H1 (cell line): ENCODE measurements at regions not wholly inside any gene's neighbourhood (a gene's known extent, or its start where the extent isn't known, plus 50 kb on each side); places are given as distances from the start of the nearest gene placed in this dataset.
"Not testable (repeated sequence)": the region's sequence is repeated elsewhere in the genome, so short reads cannot be mapped to it uniquely, and the experiment has no call there.

Experiments
- CTCF ChIA-PET: fragments of 300-600 bp; sonication (Branson Sonifier 250); formaldehyde crosslinking; loops from one replicate; lab custom pipeline; 2021; ENCODE audit not compliant: partially characterized antibody; lab: Charles Lee
- POLR2A ChIA-PET: fragments of 300-600 bp; sonication (Branson Sonifier 250); formaldehyde crosslinking; loops from one replicate; lab custom pipeline; 2021; ENCODE audit warnings: inconsistent platforms; ENCODE audit not compliant: partially characterized antibody; lab: Charles Lee
- DNase-seq, 2 experiments: peaks; one replicate each; pipeline versions ENCODE4 v3.0.0 to v3.0.0-alpha.2; 2010 to 2022; ENCODE audit warnings: low spot score in 2 of 2, low read depth in 1 of 2, mixed read lengths in 1 of 2
- FAIRE-seq: peaks from 2 replicates; lab custom pipeline; 2011; peaks lifted over from hg19 to GRCh38; lab: Jason Lieb, UNC
- H2AFZ ChIP-seq: 2 replicates; pipeline ENCODE4 v1.8.1; 2012; ENCODE audit warnings: low read length, inconsistent platforms
- H2AK5ac ChIP-seq: 2 replicates; pipeline ENCODE4 v1.6.1; 2013; ENCODE audit warnings: low read depth, low read length
- H2BK120ac ChIP-seq: replicated peaks from 2 replicates; pipeline ENCODE3; 2013; ENCODE audit warnings: low read depth, low read length, inconsistent platforms
- H2BK12ac ChIP-seq: 2 replicates; pipeline ENCODE4 v1.6.1; 2013; ENCODE audit warnings: low read depth, low read length
- H2BK15ac ChIP-seq: 2 replicates; pipeline ENCODE4 v1.6.1; 2013; ENCODE audit warnings: low read length
- H2BK20ac ChIP-seq: 2 replicates; pipeline ENCODE4 v1.6.1; 2013; ENCODE audit warnings: low read length
- H2BK5ac ChIP-seq: 2 replicates; pipeline ENCODE4 v1.6.1; 2013; ENCODE audit warnings: low read depth, low read length
- H3K14ac ChIP-seq: 2 replicates; pipeline ENCODE4 v1.6.1; 2013; ENCODE audit warnings: inconsistent platforms; ENCODE audit not compliant: insufficient read length
- H3K18ac ChIP-seq: 2 replicates; pipeline ENCODE4 v1.6.1; 2013; ENCODE audit warnings: low read length; ENCODE audit errors: extremely low read depth
- H3K23ac ChIP-seq: 2 replicates; pipeline ENCODE4 v1.6.1; 2013; ENCODE audit warnings: inconsistent platforms; ENCODE audit not compliant: insufficient read length
- H3K23me2 ChIP-seq: 2 replicates; pipeline ENCODE4 v1.6.1; 2013; ENCODE audit warnings: low read depth, low read length
- H3K27ac ChIP-seq: 2 replicates; pipeline ENCODE4 v1.6.1; 2011; ENCODE audit warnings: low read depth, low read length, inconsistent platforms
- H3K27me3 ChIP-seq, 4 experiments: replicated peaks in 1 of 4; 1 replicate in 1 of 4; 2 replicates in 3 of 4; pipeline versions ENCODE4 v1.6.1 to v1.8.1; 2011 to 2013; ENCODE audit warnings: low read length in 3 of 4, mild to moderate bottlenecking in 3 of 4, inconsistent platforms in 2 of 4, mixed read lengths in 2 of 4, moderate library complexity in 1 of 4; ENCODE audit not compliant: control insufficient read depth in 3 of 4, insufficient read depth in 3 of 4; ENCODE audit errors: extremely low read depth in 1 of 4
- H3K36me3 ChIP-seq, 4 experiments: 2 replicates each; pipeline versions ENCODE4 v1.6.1 to v1.8.1; 2011 to 2013; ENCODE audit warnings: mild to moderate bottlenecking in 4 of 4, low read length in 3 of 4, moderate library complexity in 2 of 4, control low read depth in 1 of 4, inconsistent platforms in 1 of 4; ENCODE audit not compliant: insufficient read depth in 4 of 4, control insufficient read depth in 2 of 4
- H3K4ac ChIP-seq: replicated peaks from 2 replicates; pipeline ENCODE3; 2013; ENCODE audit warnings: low read length, low read depth, mixed read lengths, inconsistent platforms; ENCODE audit not compliant: insufficient read length
- H3K4me1 ChIP-seq, 4 experiments: replicated peaks in 1 of 4; 1 replicate in 1 of 4; 2 replicates in 3 of 4; pipeline versions ENCODE4 v1.6.1 to v1.8.1; 2011 to 2013; ENCODE audit warnings: low read length in 3 of 4, inconsistent platforms in 2 of 4, mixed read lengths in 1 of 4; ENCODE audit not compliant: insufficient read depth in 4 of 4, control insufficient read depth in 3 of 4
- H3K4me2 ChIP-seq, 2 experiments: 2 replicates each; pipeline versions ENCODE4 v1.6.1 to v1.8.1; 2011 to 2013; ENCODE audit warnings: low read depth in 2 of 2, low read length in 2 of 2, control low read depth in 1 of 2, inconsistent platforms in 1 of 2, mild to moderate bottlenecking in 1 of 2; ENCODE audit not compliant: insufficient read depth in 1 of 2
- H3K4me3 ChIP-seq, 4 experiments: fragments of 200-600, 300-600 bp in 1 of 4; sonication (generic), shearing (Covaris generic), sonication (Bioruptor Twin) in 1 of 4; 2 replicates each; pipeline versions ENCODE4 v1.5.1 to v1.8.1; 2011 to 2016; ENCODE audit warnings: low read length in 4 of 4, low read depth in 3 of 4, control low read depth in 2 of 4, inconsistent platforms in 2 of 4, mild to moderate bottlenecking in 2 of 4, mixed read lengths in 1 of 4, moderate library complexity in 1 of 4; ENCODE audit not compliant: insufficient read depth in 2 of 4; ENCODE audit errors: extremely low read depth in 1 of 4
- H3K56ac ChIP-seq: replicated peaks from 2 replicates; pipeline ENCODE3; 2013; ENCODE audit warnings: low read depth, mild to moderate bottlenecking, mixed read lengths, low read length, inconsistent platforms; ENCODE audit not compliant: insufficient read length
- H3K79me1 ChIP-seq: 2 replicates; pipeline ENCODE4 v1.6.1; 2013; ENCODE audit warnings: low read depth, low read length, control low read depth
- H3K79me2 ChIP-seq, 2 experiments: 2 replicates each; pipeline versions ENCODE4 v1.6.1 to v1.8.1; 2012 to 2013; ENCODE audit warnings: low read length in 2 of 2, mild to moderate bottlenecking in 2 of 2, inconsistent platforms in 1 of 2; ENCODE audit not compliant: insufficient read depth in 2 of 2, control insufficient read depth in 1 of 2
- H3K9ac ChIP-seq, 4 experiments: replicated peaks in 1 of 4; 1 replicate in 1 of 4; 2 replicates in 3 of 4; pipeline versions ENCODE4 v1.6.1 to v1.8.1; 2011 to 2013; ENCODE audit warnings: low read depth in 3 of 4, low read length in 3 of 4, control low read depth in 2 of 4, mild to moderate bottlenecking in 2 of 4, moderate library complexity in 2 of 4, inconsistent platforms in 1 of 4; ENCODE audit errors: extremely low read depth in 1 of 4
- H3K9me3 ChIP-seq, 2 experiments: 2 replicates each; pipeline versions ENCODE4 v1.6.1 to v1.8.1; 2012 to 2013; ENCODE audit warnings: mild to moderate bottlenecking in 2 of 2, moderate library complexity in 2 of 2, control low read depth in 1 of 2, inconsistent platforms in 1 of 2, low read depth in 1 of 2, low read length in 1 of 2, mixed read lengths in 1 of 2; ENCODE audit not compliant: insufficient read depth in 2 of 2
- H4K20me1 ChIP-seq, 2 experiments: replicated peaks in 1 of 2; 2 replicates each; pipeline versions ENCODE3 to v1.8.1; 2011 to 2013; ENCODE audit warnings: inconsistent platforms in 2 of 2, low read length in 2 of 2, mild to moderate bottlenecking in 1 of 2; ENCODE audit not compliant: insufficient read depth in 2 of 2, control insufficient read depth in 1 of 2
- H4K5ac ChIP-seq: 2 replicates; pipeline ENCODE4 v1.6.1; 2013; ENCODE audit warnings: low read length, low read depth, mixed read lengths, inconsistent platforms; ENCODE audit not compliant: insufficient read length
- H4K8ac ChIP-seq: 2 replicates; pipeline ENCODE4 v1.8.0; 2013; ENCODE audit warnings: mild to moderate bottlenecking, moderate library complexity, low read length, inconsistent platforms; ENCODE audit not compliant: insufficient read depth; ENCODE audit errors: extremely low read depth
- H4K91ac ChIP-seq: replicated peaks from 2 replicates; pipeline ENCODE3; 2013; ENCODE audit warnings: low read length, mixed read lengths, inconsistent platforms; ENCODE audit not compliant: insufficient read length
- WGBS, 2 experiments: shearing (Covaris generic) in 1 of 2; methylation state at CpG; one replicate each; pipeline versions ENCODE4 v1.1.6 to v1.1.7; 2013 to 2015; ENCODE audit warnings: low lambda C conversion rate in 2 of 2, mixed read lengths in 2 of 2, inconsistent platforms in 1 of 2, low coverage in 1 of 2, missing lambda C conversion rate in 1 of 2; ENCODE audit not compliant: insufficient replicate concordance in 2 of 2, insufficient coverage in 1 of 2, insufficient read length in 1 of 2; ENCODE audit errors: extremely low coverage in 1 of 2, missing lambda C conversion rate in 1 of 2; 5-methylcytosine and 5-hydroxymethylcytosine counted together

DNA sequence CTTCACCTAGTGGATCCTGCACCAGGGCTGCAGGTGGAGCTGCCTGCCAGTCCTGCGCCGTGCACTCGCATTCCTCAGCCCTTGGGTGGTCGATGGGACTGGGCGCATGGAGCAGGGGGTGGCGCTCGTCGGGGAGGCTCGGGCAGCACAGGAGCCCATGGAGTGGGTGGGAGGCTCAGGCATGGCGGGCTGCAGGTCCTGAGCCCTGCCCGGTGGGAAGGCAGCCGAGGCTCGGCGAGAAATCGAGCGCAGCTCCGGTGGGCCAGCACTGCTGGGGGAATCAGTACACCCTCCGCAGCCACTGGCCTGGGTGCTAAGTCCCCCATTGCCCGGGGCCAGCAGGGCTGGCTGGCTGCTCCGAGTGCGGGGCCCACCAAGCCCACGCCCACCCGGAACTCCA is 182.2 kb upstream of the LHX8 start:
- H3K56ac ChIP-seq, H4K20me1 ChIP-seq, H3K23ac ChIP-seq, H4K91ac ChIP-seq, H2BK15ac ChIP-seq, H3K4ac ChIP-seq, H3K9ac ChIP-seq, H3K27me3 ChIP-seq, H3K9me3 ChIP-seq, H3K14ac ChIP-seq, H3K79me2 ChIP-seq, H4K5ac ChIP-seq, H3K23me2 ChIP-seq, H2BK120ac ChIP-seq, H2AK5ac ChIP-seq, CTCF ChIA-PET, H3K36me3 ChIP-seq, H3K4me1 ChIP-seq, H2AFZ ChIP-seq, H2BK12ac ChIP-seq, FAIRE-seq, H3K4me2 ChIP-seq, H3K27ac ChIP-seq, H3K79me1 ChIP-seq, H4K8ac ChIP-seq, H2BK20ac ChIP-seq, H2BK5ac ChIP-seq, H3K4me3 ChIP-seq, H3K18ac ChIP-seq, DNase-seq, POLR2A ChIA-PET: not testable (repeated sequence)
- 94% methylated on average over 18 of the region's 23 CpGs; no CpG with 5 or more reads in 1 of the 2 experiments for WGBS, 2 experiments
